SKM-1 (cell line): ENCODE measurements at regions not wholly inside any gene's neighbourhood (a gene's known extent, or its start where the extent isn't known, plus 50 kb on each side); places are given as distances from the start of the nearest gene placed in this dataset.

Experiments used
- DNase-seq: peaks from one replicate; lab custom pipeline; 2025; ENCODE audit not compliant: unreplicated experiment; lab: John Stamatoyannopoulos, UW

DNA sequence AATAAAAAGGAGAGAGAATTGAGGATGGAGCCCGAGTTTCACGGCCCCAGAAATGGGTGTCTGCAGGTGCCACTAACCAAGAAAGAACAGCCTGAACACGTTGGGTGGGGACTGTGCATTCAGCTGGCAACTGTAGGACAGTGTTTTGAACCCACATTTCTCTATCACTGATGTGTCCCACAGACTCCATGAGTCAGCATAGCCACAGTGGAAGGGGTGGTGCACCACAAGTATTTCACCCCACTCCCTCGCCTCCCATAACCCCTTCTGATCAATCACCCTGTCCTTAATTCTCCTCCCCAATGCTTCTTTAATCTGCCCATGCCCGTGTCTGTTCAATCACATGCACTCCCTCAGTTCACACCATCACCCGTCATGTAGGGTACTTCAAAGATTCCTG, 291.5 kb downstream of the ZNF516 start:
- DNase-seq: no peak

DNA sequence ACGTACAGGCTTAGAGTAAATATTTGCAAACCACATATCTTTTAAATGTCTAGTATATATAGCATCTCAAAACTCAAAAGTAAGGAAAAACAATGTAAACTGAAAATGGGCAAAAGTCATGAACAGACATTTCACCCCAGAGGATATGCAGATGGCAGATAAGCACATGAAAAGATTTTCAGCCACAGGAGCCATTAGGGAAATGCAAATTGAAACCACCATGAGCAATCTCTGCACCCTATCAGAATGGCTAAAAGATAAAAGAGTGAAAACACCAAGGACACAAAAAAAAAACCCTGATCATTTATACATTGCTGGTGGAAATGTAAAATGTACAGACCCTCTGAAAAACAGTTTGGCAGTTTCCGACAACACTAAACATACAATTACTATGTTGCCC, 292.7 kb downstream of the ZNF516 start:
- no peak for DNase-seq

DNA sequence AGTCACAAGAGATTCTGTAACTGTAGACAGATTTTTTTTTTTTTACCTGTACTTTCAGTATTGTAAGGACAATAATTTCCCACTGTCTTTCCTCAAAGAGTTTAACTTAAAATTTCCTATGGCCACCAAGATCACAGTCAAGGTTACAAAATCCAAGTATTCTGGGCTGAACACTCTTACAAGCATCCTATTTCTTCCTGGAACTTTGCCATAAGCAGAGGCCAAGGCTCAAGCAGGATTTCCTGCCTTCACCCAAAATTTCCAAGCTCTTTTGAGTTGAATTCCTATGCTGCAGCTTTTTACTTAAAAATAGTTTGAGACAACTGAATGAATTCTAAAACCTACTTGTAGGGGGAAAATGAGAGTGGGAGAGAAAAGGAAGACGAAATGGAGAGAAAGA, 299.4 kb downstream of the ZNF516 start:
- DNase-seq: no peak

DNA sequence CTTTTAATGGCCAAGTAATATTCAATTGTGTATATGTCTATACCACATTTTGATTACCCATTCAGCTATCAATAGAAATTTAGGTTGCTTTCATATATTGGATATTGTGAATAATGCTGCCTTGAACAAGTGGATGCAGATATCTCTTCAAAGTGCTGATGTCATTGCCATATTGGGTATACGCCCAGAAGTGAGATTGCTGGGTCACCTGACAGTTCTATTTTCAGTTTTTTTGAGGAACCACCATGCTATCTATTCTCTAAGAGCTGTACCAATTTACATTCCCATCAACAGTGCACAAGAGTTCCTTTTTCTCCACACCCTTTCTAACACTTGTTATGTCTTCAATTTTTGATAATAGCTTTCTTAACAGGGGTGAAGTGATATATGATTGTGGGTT, 306.9 kb downstream of the ZNF516 start:
- DNase-seq: no peak

DNA sequence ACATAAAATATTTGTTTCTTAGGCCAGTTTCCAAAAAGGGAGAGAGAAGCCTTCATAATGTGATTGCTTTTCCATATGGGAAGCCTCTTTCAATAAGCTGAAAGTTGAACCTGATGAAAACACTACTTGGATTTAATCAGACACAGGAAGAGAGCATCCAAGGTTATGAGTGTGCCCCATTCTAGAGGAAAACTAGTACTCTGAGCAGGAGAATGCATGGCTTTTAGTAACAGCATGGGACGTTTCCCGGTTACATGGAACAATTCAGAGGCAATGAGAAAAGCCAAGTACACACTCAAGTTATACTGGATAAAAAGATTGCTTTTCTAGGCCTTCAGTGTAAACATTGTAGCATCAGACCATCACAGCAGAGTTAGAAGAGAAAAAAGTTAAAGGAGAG, 315.8 kb downstream of the ZNF516 start:
- no peak for DNase-seq

DNA sequence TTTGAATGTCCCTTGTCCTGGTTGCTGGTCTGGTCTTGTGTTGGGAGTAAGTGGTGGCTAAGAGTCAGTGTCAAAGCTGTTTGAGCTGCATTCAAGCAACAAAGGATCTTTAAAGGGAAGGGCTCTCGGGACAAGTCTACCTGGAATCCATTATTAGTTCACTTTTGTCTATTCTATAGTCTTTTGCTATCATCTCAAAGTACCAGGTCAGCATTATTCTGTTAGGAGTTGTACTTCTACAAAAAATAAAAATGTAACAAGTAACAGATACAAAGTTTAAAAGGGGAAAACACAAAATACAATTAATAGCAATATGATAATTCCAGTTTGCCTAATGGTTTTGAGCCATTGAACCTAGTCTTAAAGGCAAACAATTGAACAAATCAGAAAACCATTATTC, 317.9 kb downstream of the ZNF516 start:
- DNase-seq: no peak

DNA sequence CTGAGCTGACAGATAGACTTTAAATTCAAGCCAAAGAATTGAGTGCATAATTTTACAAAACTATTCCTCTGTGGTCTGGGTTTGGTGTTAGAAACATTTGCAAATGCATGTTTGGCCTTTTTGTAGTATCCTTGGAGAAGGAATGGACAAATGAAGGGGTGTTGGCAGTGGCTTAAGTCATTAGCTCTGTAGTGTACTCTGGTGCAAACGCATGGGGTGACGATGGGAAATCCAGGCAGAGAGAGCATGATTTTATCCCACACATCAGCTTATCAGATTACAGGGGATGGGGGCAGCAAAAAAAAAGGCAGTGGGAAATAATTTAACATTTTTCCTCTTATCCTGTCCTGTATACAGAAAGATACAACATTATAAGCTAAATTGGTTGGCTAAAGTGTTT, 320.6 kb downstream of the ZNF516 start:
- DNase-seq: no peak

DNA sequence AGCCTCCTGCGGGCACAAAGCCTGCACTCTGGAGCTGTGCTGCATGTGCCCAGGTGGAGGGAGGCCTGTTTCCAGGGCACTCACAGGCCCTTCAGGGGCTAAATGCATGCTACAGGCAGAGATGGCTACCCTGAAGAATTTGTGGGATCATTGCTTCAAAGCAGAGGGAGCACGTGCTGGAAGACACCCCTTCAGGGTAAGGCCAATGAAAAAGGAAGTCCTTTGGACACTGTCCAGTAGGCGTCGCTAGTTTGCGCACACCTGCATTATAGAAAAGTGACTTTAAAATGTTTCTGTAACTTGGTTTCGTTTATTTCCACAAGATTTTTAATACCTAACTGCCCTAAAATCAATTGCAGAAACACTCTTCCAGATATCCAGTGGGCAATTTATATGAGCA, 325.3 kb downstream of the ZNF516 start:
- DNase-seq: no peak

DNA sequence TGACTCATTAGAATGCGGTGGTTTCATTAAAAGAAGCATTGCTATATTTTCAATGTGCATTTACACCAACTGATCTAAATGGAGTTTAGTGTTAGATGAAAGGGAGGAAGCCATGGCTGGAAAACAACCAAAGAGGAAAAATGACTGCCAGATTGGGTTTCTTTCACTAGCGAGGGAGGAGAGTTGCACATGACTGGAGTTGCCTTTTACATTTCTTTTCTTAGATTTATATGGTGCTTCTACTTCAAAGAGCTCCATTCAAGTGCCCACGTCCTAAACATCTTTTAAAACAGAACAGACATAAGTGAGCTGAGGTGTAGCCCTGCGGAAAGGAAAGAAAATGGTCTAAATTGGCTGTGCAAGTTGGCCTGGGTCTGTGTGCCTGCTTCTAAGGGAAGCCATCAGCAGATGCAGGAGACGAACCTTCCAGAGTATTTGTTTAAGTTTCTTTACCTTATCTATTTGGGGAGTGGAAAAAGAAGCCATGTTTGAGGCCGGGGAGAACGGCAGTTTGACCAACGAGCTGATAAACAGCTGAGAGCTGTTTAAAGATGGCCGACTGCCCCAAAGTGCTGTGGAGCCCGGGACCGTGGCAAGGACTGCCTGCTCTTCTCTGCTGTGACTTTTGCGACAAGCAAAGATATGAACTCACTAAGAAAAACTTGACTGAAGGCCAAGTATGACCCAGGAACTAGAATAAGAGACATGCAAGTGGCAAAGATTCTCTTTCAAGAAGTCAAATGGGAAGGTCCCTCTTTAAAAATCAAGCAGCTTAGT, 327.0 kb downstream of the ZNF516 start:
- DNase-seq: no peak

DNA sequence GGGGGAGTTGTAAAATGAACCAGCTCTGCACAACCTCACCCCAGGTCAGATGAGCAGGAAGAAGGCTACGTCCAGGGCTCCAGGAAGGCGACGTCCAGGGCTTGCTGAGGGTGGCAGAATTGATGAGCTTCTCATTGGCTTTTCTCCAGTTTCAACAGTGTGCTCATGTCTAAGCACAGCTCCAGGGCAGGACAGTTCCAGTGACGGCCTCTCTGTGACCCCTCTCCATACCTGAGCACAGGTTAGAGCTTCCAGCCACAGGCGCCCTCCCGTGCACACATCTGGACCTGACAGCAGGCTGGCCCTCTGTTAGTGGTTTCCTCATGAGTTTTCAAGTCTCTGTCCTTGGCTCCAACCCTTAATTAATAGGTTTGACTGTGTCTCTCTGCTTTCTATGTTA, 327.6 kb downstream of the ZNF516 start:
- no peak for DNase-seq

DNA sequence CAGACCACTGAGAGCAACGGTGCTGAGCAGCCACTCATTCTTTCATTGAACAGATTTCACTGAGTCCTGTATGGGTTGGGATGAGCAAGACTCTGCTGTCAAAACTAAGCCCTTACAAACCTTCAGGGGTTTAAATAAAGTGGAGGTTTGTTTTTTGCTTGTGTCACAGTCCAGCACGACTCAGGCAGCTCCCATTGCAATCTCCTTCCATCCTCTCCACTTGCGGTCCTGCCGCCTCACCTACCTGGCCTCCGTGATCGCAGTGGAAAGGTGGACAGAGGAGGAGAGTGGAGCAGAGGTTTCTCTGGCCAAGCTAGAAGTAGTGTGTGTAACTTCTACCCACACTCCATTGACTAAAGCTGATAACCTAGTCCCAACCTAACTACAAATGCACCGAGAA, 332.2 kb downstream of the ZNF516 start:
- DNase-seq: no peak

DNA sequence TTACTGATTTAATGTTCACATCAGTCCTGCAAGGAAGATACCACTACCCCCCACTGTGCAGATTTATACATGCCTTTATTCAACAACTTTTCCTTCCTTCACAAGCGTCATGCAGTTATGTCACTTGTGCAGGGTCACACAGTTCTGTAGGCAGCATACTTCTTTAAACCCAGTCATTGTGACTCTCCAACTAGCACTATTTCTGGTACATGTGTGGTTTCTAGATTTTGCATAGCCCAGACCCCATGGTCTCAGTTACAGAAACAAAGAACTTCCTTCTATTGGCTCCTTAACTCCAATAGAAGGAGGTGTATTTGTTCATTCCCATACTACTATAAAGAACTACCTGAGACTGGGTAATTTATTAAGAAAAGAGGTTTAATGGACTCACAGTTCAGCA, 333.1 kb downstream of the ZNF516 start:
- no peak for DNase-seq

DNA sequence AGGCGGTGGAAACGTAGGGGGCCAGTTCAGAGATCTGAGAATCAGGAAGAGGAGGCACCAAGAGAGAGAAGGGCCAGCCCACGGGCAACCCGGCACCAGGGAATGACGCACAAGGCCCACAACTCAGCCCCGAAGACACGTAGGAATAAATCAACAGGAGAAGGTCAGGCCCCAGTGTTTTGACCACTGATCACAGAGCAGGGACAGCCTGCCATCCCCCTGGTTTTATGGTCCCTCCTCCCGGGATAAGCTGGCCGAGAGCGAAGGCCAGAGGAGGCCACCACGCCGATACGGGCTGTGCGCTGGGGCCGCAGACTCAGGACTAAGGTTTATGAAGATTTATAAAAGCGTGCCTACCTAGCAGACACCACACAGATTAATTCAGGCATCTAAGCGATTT, 341.4 kb downstream of the ZNF516 start:
- DNase-seq: no peak

DNA sequence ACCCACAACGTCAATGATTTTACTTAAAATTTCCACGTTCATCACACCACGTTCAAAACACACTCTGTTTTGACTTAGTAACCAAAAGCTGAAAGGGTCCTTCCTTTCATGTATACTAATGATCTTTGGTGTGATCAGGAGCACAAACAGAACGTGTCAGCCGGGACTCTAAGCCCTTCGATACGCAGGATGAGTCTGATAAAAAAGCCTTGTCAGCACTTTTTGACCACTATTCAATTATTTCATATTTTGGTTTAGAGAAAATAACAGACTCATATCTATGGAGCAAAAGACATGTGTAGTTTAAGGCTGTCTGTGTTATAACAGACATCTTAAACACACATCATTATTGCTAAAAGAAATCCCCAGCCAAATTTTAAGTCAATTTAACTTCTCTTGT, 345.3 kb downstream of the ZNF516 start:
- no peak for DNase-seq

DNA sequence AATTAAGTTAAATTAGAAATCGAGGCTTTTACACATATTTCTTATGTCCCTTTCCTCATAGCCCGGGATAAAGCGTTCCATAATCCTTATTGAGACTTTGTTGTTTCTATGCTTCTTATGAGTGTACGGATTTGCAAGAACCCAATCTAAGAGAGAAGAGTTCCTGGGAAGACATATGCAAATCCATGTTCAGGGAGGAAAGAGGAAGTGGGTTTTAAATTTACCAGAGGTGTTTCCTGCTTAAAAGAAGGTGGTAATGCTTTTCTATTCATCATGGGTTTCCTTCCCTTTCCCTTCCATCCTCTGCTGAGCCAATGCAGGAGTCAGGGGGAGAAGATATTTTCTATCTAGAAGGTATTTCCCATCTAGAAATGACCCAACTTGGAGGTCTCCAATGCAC, 345.8 kb downstream of the ZNF516 start:
- no peak for DNase-seq

DNA sequence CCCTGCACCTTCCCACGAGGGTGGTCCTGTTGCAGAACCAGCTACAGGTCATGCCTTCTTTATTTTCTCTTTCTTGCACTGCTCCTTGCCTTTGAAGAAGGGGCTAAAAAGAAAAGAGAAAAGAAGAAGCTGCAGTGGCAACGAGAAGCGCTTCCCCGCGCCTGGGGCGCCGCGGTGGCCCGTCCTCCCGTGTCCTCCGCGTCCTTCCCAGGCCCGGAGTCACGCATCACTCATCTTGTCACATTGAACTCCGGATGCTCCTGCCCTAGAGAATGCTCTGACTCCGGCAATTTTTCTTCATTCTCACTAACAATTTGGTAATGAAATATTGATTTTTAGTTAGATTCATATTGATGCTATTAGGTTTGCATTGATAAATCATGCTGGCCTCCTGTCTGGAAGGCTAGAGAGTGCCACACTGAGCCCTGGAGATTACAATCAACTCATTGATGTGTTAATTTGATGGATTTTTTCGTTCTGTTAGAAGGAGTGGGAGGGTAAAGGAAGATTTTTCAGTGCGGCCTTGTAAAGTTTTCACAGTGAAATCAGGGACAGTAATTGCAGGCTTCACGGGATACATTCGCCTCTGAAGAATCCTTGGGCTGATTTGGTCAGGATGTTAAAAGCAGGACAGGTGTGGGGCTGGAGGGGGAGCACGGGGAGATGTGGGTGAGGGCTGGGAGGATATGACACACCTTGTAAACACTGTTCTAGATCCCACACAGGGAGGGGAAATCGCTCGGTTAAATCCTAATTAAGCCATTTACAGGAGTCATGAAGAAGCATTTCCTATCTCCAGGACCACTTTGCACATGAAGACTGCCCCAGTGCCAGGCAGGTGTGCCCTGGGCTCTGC, 349.3 kb downstream of the ZNF516 start:
- DNase-seq: no peak

DNA sequence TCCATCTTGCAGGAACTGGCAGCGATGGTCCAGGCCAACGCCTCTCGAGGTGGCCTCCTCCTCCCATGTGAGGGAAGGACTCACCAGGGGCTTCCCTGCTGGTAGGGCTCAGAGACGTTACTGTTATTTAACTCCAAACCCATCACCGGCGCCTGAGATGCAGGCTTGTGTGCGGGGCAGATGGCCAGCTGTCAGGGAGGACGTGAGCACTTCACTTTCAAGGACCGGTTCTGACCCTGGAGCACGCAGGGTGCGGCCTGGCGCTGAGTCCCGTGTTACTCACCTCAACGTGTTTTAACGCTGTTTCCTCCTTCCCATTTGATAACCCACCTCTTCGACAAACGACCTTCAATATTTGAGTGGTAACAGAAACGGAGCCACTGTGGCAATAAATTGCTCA, 350.2 kb downstream of the ZNF516 start:
- no peak for DNase-seq

DNA sequence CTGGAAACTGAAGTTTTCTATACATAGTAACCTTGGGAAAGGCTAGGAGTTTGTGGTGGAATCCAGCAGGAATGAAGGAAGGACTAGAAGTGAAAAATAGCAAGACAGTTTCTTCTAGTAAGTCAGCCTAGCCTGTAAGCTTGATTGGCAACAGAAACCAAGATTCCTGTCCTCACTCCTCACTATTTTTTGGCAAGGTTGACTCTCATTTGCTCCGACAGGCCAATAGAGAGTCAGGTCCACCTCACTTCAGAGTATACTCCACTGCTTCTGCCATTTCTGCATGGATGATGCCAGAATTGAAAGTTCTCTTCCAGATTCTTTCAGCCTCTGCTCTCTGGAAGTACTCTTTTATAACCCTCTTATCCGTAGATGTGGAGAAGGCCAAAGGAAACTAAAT, 352.4 kb downstream of the ZNF516 start:
- no peak for DNase-seq

DNA sequence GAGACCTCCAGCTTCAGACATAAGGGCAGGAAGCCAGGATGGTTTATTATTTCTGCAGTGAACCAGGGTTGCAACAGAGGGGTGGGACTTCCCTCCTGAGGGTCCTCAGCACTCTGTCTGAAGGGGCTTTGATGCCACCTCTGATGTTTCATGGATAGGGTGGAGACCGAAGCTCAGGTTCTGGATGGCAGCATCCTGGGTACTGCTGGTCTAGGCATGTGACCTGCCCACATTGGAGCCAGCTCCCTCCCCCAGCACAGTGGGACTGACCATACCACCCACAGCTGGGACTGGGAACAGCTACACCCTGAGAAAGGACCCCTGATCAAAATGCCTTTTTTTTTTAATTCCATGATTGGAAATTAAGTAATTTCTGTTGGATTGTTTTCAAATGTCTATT, 355.2 kb downstream of the ZNF516 start:
- DNase-seq: no peak

DNA sequence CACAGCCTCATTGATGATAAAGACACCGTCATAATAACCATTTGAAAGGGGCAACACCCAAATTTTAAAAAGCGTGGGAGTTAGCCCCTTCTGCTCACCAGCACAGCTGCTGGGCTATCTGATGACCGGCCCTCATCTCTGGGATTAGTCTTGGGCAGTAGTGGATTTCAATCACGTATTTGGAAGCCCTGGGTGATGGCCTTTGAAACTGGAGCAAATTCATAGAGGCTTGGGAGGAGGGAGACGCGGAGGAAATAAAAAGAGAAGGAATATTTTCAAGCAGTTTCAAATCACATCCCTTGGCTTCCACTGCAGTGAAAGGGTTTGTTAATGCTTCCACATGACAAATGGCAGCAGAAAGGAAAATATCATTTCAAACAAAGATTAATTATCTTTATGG, 357.8 kb downstream of the ZNF516 start:
- no peak for DNase-seq

DNA sequence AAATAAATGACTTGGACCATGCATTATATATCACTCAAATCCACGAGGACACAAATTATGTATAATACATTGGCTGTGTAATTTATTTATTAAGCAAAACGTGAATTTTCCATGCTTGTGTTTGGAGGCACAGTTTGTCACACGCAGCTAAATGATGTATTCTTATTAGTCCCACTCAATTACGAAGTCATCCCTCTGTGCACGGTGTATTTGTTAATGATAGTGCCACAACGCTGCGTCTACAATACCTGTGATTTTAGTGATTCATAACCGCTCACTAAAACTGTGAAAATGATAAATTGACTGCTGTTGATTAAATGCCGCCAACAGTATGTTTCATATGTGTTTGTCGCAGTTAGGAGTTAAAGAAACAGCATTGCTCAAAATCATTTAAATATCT, 358.3 kb downstream of the ZNF516 start:
- DNase-seq: no peak

DNA sequence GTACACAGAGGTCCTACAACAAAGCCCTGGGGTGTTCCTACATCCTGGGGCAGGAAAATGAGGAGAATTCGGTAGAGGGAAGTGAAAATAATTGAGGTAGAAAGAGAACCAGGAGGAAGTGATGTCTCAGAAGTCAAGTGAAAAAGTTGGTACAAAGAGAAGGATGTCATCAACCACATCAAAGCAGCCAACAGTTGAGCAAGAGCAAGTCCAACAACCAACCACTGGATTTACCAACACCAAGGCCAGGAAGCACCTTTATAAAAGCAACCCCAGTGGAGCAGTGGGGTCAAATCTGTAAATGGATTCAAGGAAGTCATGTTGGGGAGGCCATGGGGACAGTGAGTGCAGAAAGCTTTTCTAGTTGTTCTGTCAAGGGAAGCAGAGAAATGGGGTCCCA, 360.4 kb downstream of the ZNF516 start:
- DNase-seq: peak; percentile 66

DNA sequence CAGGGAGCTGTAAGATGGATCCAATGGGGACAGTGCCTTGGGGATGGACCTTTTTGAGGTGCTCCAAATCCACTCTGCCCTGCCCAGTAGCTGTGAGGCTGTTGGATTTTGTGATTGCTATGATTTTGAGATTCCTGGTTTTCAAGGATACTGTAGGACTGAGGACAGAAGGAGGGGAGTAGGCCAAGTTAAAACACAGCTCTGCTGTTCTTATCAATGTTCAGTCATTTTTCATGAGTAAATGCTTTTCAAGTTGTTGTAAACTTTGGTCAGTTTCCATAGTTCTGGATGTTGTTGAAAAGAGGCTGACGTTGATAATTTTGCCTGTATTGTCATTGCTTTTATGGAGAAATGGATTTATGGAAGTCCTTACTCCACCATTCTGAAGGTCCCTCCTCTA, 361.2 kb downstream of the ZNF516 start:
- no peak for DNase-seq
